ENCODE measurements at regions not wholly inside any gene's neighbourhood (a gene's known extent, or its start where the extent isn't known, plus 50 kb on each side); places are given as distances from the start of the nearest gene placed in this dataset.

- TF ChIP-seq CTCF (IDR thresholded peaks at IDR 0.05; ENCODE audit: insufficient read depth, low read depth, low read length) (no peak), EZH2 (IDR thresholded peaks at IDR 0.05; ENCODE audit: insufficient read depth, low read length) (no peak)
Measured at GRCh38 chr15:23859008-23859407, 171.9 kb upstream of the NDN start.
